Activated T-helper 1 cell treated with anti-CD3 and anti-CD28 coated beads, Interleukin-12 subunit alpha, Interleukin-12 subunit beta, Interleukin-2, Interleukin-4 antibody, amounts not matched to agents 30 ng/mL and 10 ng/mL and 1 ng/mL, durations not matched to agents 14 hours and 24 hours and 36 hours (primary cell): ENCODE measurements at regions not wholly inside any gene's neighbourhood (a gene's known extent, or its start where the extent isn't known, plus 50 kb on each side); places are given as distances from the start of the nearest gene placed in this dataset.
"Not testable (repeated sequence)": the region's sequence is repeated elsewhere in the genome, so short reads cannot be mapped to it uniquely, and the experiment has no call there.

Experiments
- DNase-seq: peaks from one replicate; pipeline ENCODE4 v3.0.0; 2021; ENCODE audit warnings: low spot score
- H3K27ac Mint-ChIP-seq: one replicate; pipeline ENCODE4 v1.8.0; 2021; ENCODE audit warnings: mild to moderate bottlenecking, mixed read lengths
- H3K27me3 Mint-ChIP-seq: one replicate; pipeline ENCODE4 v1.8.0; 2022; ENCODE audit warnings: mild to moderate bottlenecking, moderate library complexity, mixed read lengths; ENCODE audit not compliant: insufficient read depth
- H3K36me3 Mint-ChIP-seq: one replicate; pipeline ENCODE4 v1.8.0; 2021; ENCODE audit warnings: low read depth, mixed read lengths
- H3K4me1 Mint-ChIP-seq: one replicate; pipeline ENCODE4 v1.8.0; 2021; ENCODE audit warnings: low read depth, mixed read lengths
- H3K4me3 Mint-ChIP-seq: one replicate; pipeline ENCODE4 v1.8.0; 2021; ENCODE audit warnings: mild to moderate bottlenecking, moderate library complexity, mixed read lengths
- H3K9me3 Mint-ChIP-seq: one replicate; pipeline ENCODE4 v1.8.0; 2021; ENCODE audit warnings: mixed read lengths
- intact Hi-C: fragments of 100-400 bp; cut with micrococcal nuclease; formaldehyde crosslinking; loops from one replicate; pipeline ENCODE4 v1.15.1; 2024

GRCh38 chr4:30553151-30553550 is 167.0 kb upstream of the PCDH7 start:
- DNase-seq: no peak
- Mint-ChIP-seq H3K36me3 (no peaks in the 10 kb centered on the region), H3K4me1 (no peaks in the 10 kb centered on the region), H3K27me3 (no peaks in the 10 kb centered on the region), H3K9me3 (peaks cover 9% of the 10 kb centered on the region), H3K4me3 (no peak overlapping the region), H3K27ac (no peak overlapping the region)
- intact Hi-C loops: no loop called here

- no peaks in the 10 kb centered on the region for H3K4me1 Mint-ChIP-seq
- DNase-seq: no peak
- H3K4me3 Mint-ChIP-seq: no peak overlapping the region
- H3K27ac Mint-ChIP-seq: no peak overlapping the region
- H3K27me3 Mint-ChIP-seq: no peaks in the 10 kb centered on the region
- H3K36me3 Mint-ChIP-seq: no peaks in the 10 kb centered on the region
- peaks cover 9% of the 10 kb centered on the region for H3K9me3 Mint-ChIP-seq
- intact Hi-C loops: no loop called here
Measured at GRCh38 chr4:30553706-30554105, 166.5 kb upstream of the PCDH7 start.

GRCh38 chr4:30555775-30556174 is 164.4 kb upstream of the PCDH7 start:
- Mint-ChIP-seq H3K36me3 (no peaks in the 10 kb centered on the region), H3K4me3 (no peak overlapping the region), H3K9me3 (peaks cover 5% of the 10 kb centered on the region), H3K27me3 (no peaks in the 10 kb centered on the region), H3K27ac (no peak overlapping the region), H3K4me1 (no peaks in the 10 kb centered on the region)
- no peak for DNase-seq
- intact Hi-C loops: no loop called here

GRCh38 chr4:30559481-30559880 is 160.7 kb upstream of the PCDH7 start:
- Mint-ChIP-seq H3K4me1 (no peaks in the 10 kb centered on the region), H3K4me3 (no peak overlapping the region), H3K27me3 (no peaks in the 10 kb centered on the region), H3K9me3 (peaks cover 12% of the 10 kb centered on the region), H3K36me3 (no peaks in the 10 kb centered on the region), H3K27ac (no peak overlapping the region)
- intact Hi-C loops: no loop called here
- DNase-seq: no peak

- H3K27ac Mint-ChIP-seq: no peak overlapping the region
- DNase-seq: no peak
- no peaks in the 10 kb centered on the region for H3K36me3 Mint-ChIP-seq
- H3K4me1 Mint-ChIP-seq: no peaks in the 10 kb centered on the region
- intact Hi-C loops: no loop called here
- H3K27me3 Mint-ChIP-seq: no peaks in the 10 kb centered on the region
- no peaks in the 10 kb centered on the region for H3K9me3 Mint-ChIP-seq
- no peak overlapping the region for H3K4me3 Mint-ChIP-seq
Measured at GRCh38 chr4:30586850-30587249, 133.3 kb upstream of the PCDH7 start.

- H3K4me1 Mint-ChIP-seq, DNase-seq, H3K4me3 Mint-ChIP-seq, H3K36me3 Mint-ChIP-seq, H3K9me3 Mint-ChIP-seq, H3K27me3 Mint-ChIP-seq, intact Hi-C loops, H3K27ac Mint-ChIP-seq: not testable (repeated sequence)
Measured at GRCh38 chr4:30589669-30590068, 130.5 kb upstream of the PCDH7 start.

- no peak overlapping the region for H3K4me3 Mint-ChIP-seq
- no peaks in the 10 kb centered on the region for H3K36me3 Mint-ChIP-seq
Measured at GRCh38 chr4:30600246-30601017, 119.7 kb upstream of the PCDH7 start.

GRCh38 chr4:30601070-30601865 is 118.9 kb upstream of the PCDH7 start:
- Mint-ChIP-seq H3K27me3 (no peaks in the 10 kb centered on the region), H3K27ac (no peak overlapping the region), H3K9me3 (peaks cover 12% of the 10 kb centered on the region), H3K4me1 (no peaks in the 10 kb centered on the region), H3K4me3 (no peak overlapping the region), H3K36me3 (no peaks in the 10 kb centered on the region)
- intact Hi-C loops: no loop called here
- DNase-seq: no peak

More at GRCh38 chr4:30600246-30601017, 119.7 kb upstream of the PCDH7 start:
- no peak for DNase-seq
- no peak overlapping the region for H3K27ac Mint-ChIP-seq
- no peaks in the 10 kb centered on the region for H3K27me3 Mint-ChIP-seq
- H3K4me1 Mint-ChIP-seq: no peaks in the 10 kb centered on the region
- intact Hi-C loops: no loop called here
- H3K9me3 Mint-ChIP-seq: peaks cover 12% of the 10 kb centered on the region

GRCh38 chr4:30605616-30606190 is 114.5 kb upstream of the PCDH7 start:
- intact Hi-C loops: no loop called here
- no peak overlapping the region for H3K27ac Mint-ChIP-seq
- no peaks in the 10 kb centered on the region for H3K4me1 Mint-ChIP-seq
- DNase-seq: no peak
- peaks cover 4% of the 10 kb centered on the region for H3K9me3 Mint-ChIP-seq
- H3K36me3 Mint-ChIP-seq: no peaks in the 10 kb centered on the region
- no peak overlapping the region for H3K4me3 Mint-ChIP-seq
- no peaks in the 10 kb centered on the region for H3K27me3 Mint-ChIP-seq

GRCh38 chr4:30610361-30610760 is 109.8 kb upstream of the PCDH7 start:
- Mint-ChIP-seq H3K36me3 (no peaks in the 10 kb centered on the region), H3K27me3 (no peaks in the 10 kb centered on the region), H3K4me3 (no peak overlapping the region), H3K27ac (no peak overlapping the region), H3K9me3 (no peaks in the 10 kb centered on the region), H3K4me1 (no peaks in the 10 kb centered on the region)
- intact Hi-C loops: no loop called here
- DNase-seq: no peak

- Mint-ChIP-seq H3K4me3 (no peak overlapping the region), H3K4me1 (no peaks in the 10 kb centered on the region)
- intact Hi-C loops: no loop called here
Measured at GRCh38 chr4:30614771-30615170, 105.4 kb upstream of the PCDH7 start.

GRCh38 chr4:30616942-30617646 is 103.1 kb upstream of the PCDH7 start:
- no peak for DNase-seq
- Mint-ChIP-seq H3K27me3 (no peaks in the 10 kb centered on the region), H3K4me1 (no peaks in the 10 kb centered on the region), H3K4me3 (no peak overlapping the region), H3K36me3 (no peaks in the 10 kb centered on the region), H3K27ac (no peak overlapping the region), H3K9me3 (no peaks in the 10 kb centered on the region)
- intact Hi-C loops: no loop called here

More at GRCh38 chr4:30614771-30615170, 105.4 kb upstream of the PCDH7 start:
- Mint-ChIP-seq H3K27ac (no peak overlapping the region), H3K36me3 (no peaks in the 10 kb centered on the region), H3K9me3 (no peaks in the 10 kb centered on the region), H3K27me3 (no peaks in the 10 kb centered on the region)
- DNase-seq: no peak

- Mint-ChIP-seq H3K27ac (no peak overlapping the region), H3K36me3 (no peaks in the 10 kb centered on the region), H3K4me3 (no peak overlapping the region), H3K4me1 (no peaks in the 10 kb centered on the region), H3K27me3 (no peaks in the 10 kb centered on the region), H3K9me3 (no peaks in the 10 kb centered on the region)
- no peak for DNase-seq
- intact Hi-C loops: no loop called here
Measured at GRCh38 chr4:30617836-30618235, 102.3 kb upstream of the PCDH7 start.
